Cardiac septum (tissue), 1 donor: ENCODE measurements at regions not wholly inside any gene's neighbourhood (a gene's known extent, or its start where the extent isn't known, plus 50 kb on each side); places are given as distances from the start of the nearest gene placed in this dataset.
"Not testable (repeated sequence)": the region's sequence is repeated elsewhere in the genome, so short reads cannot be mapped to it uniquely, and the experiment has no call there.

Source experiments
- DNase-seq: peaks from one replicate; pipeline ENCODE4 v3.0.0-alpha.2; 2020; ENCODE audit warnings: low spot score
- intact Hi-C: fragments of 100-400 bp; cut with DNase I; formaldehyde crosslinking; loops from one replicate; pipeline ENCODE4 v1.14.0; 2022
- donor health status: DM: no; HTN: no; CAD: no.

- no peak for DNase-seq
- intact Hi-C loops = no loop called here
Measured at GRCh38 chr5:2851895-2852294, 100.4 kb upstream of the IRX2 start.

- intact Hi-C loops = no loop called here
- DNase-seq = no peak
Measured at GRCh38 chr5:2849429-2849828, 98.0 kb upstream of the IRX2 start.

DNA sequence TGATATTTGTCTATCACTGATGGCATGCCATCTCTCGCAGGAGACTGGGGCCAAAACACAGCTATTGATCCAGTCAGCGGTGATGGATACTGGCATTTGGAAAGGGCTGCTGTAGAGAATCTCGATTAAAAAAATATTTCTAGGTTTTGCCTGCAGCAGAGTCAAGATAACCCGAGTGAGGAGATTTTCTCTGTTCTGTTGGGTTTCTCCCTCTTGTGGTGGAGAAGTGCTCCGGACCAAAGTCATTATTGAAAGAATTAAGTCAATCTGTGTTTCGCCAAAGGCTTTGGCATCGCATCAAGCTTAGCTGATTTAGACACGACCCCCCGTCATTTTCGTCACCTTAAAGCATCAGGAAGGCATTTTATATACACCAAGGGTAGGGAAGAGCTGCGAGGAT is 97.1 kb upstream of the IRX2 start:
- no peak for DNase-seq
- intact Hi-C loops = no loop called here

DNA sequence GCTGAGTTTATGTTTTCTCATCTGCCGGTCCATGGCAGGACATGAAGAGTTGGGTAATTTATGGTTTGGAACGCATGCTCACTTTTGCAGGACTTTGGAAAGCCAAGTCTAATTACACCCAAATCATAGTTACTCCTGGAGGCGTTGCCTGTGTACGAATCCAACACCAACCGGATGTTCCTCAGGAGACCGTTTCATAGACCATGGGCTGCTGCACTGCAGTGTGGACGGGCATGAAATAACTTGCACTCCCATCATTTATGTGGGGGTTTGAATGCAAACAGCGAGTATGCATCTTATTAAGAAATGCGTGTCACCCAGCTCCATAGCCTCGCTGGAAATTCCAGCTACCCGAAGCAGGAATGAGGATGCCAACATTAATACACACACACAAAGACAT is 96.1 kb upstream of the IRX2 start:
- DNase-seq = no peak
- intact Hi-C loops = no loop called here

DNA sequence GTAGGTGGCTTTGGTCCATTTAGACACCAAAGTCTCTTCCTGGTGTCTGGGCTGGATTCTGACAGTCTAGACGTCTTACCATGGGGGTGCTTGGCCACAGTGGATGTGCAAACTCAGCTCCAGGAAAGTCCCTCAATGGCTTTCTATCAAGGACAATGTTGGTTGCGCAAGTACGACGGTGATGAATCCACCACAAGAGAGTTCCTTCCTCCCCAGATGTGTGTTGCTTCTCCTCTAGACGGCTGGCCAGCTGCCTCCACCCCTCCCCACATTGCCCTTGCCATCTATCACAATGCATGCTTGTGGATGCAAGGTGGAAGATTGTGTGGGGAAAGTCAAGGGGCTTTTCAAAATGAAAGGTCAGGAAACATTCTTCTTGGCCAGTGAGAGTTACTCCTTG is 89.7 kb upstream of the IRX2 start:
- DNase-seq = no peak
- intact Hi-C loops = no loop called here

GRCh38 chr5:2840372-2840915 is 89.0 kb upstream of the IRX2 start:
- DNase-seq = no peak
- intact Hi-C loops = no loop called here

GRCh38 chr5:2836133-2836532 is 84.7 kb upstream of the IRX2 start:
- intact Hi-C loops = no loop called here

GRCh38 chr5:2833556-2833955 is 82.1 kb upstream of the IRX2 start:
- intact Hi-C loops = no loop called here

More at GRCh38 chr5:2836133-2836532, 84.7 kb upstream of the IRX2 start:
- DNase-seq = no peak

DNA sequence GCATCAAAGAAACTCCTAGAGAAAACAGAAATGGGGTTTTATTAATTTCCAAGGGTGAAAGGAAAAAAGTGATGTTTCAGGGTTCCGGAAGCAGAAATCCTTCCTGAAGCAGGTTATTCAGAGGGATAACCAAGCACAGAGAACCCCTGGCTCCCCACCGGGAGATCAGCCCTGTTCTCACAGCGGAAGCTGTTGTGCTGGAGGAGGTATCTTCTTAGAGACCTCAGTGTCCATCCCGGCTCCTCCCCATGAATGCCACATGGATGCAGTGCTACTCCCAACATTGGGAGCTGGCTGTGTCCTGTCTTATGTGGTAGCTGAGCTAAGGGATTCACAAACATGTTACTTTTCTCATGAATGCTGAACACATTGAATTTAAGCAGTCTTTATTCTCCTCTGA is 80.9 kb upstream of the IRX2 start:
- intact Hi-C loops = no loop called here
- no peak for DNase-seq

More at GRCh38 chr5:2833556-2833955, 82.1 kb upstream of the IRX2 start:
- no peak for DNase-seq

- intact Hi-C loops = no loop called here
- DNase-seq = no peak
Measured at GRCh38 chr5:2829239-2829638, 77.8 kb upstream of the IRX2 start.

DNA sequence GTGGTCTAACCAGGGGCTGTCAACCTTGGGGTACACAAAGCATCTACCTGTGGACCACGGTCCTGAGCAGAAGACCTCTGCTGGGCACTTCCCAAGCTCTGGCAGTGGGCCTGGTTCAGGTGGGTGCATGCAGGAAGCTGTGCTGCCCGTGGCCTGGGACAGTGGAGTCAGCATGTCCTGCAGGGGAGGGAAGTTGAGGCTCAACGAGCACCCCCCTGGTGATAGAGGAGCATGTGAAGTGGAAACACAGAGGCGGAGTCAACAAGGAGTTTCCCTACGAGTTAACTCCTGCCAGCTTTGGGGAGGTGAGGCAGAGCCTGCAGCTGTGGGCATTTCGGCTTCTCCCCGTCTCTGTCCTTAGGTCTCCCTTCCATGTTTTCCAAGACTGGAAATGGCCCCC is 67.5 kb upstream of the IRX2 start:
- no peak for DNase-seq
- intact Hi-C loops = no loop called here

GRCh38 chr5:2817031-2817603 is 65.6 kb upstream of the IRX2 start:
- intact Hi-C loops = no loop called here
- no peak for DNase-seq

DNA sequence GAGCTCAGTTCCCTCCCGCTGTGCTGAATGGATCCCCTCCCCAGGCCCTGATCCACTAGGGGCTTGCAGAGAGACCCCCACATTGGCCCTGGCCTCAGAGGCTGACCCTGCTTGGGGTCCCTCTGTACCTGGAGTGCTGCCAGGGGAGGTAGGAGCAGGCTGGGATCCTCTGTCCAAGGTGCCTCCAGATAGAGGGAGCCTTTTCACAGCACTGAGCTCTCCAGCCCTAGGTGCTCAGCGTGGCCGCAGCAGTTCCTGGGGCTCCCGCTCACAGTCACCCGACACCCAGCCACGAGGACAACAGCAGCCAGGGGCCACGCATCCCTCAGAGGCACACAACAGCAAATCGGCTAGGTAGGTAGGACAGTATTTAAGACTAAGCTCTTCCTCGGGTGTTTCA is 62.2 kb upstream of the IRX2 start:
- intact Hi-C loops = no loop called here
- DNase-seq = no peak

DNA sequence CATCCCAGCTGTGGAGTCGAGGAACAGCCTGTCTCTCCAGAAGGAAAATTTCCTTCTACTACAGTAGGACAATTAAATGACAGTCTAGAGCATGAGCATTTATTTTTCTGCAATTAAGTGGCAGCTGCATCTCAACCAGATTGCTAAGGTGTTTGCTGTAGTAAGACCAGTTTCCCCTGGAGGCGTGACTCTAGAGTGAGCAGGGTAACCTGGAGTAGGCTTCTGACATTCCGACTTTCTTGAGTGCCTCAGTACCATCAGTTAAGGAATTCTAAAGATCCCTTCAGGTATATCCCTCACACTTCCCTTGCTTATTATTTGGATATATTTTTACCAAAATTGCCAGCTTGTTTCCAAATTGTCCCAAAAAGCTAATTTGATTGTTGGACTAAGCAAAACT is 59.2 kb upstream of the IRX2 start:
- no peak for DNase-seq

DNA sequence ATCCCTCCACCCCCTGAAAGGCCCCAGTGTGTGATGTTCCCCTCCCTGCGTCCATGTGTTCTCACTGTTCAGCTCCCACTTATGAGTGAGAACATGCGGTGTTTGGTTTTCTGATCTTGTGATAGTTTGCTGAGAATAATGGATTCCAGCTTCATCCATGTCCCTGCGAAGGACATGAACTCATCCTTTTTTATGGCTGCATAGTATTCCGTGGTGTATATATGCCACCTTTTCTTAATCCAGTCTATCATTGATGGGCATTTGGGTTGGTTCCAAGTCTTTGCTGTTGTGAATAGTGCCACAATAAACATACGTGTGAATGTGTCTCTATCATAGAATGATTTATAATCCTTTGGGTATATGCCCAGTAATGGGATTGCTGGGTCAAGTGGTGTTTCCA is 55.8 kb upstream of the IRX2 start:
- intact Hi-C loops = not testable (repeated sequence)

More for the DNA sequence above, 59.2 kb upstream of the IRX2 start:
- intact Hi-C loops = no loop called here

DNA sequence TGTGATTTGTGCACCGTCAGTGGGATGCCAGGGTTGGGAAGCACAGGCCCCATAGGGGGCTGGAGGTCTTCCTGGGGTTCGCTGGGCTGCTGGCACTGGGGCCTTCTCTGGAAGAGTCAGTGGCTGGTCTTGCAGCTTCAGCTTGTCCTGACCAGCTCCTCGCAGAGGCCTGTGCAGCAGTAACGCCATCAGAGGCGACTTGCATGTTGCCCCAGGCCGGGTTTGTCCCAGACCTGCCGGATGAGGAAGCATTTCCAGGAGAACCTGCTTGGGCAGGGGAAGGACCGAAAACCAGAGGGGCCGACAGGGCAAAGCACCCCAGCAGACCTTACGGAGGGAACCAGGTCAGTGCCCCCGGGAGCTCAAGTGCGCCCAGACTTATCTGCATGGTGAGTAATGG is 54.7 kb upstream of the IRX2 start:
- no peak for DNase-seq
- intact Hi-C loops = no loop called here

More for the DNA sequence above, 55.8 kb upstream of the IRX2 start:
- DNase-seq = not testable (repeated sequence)

DNA sequence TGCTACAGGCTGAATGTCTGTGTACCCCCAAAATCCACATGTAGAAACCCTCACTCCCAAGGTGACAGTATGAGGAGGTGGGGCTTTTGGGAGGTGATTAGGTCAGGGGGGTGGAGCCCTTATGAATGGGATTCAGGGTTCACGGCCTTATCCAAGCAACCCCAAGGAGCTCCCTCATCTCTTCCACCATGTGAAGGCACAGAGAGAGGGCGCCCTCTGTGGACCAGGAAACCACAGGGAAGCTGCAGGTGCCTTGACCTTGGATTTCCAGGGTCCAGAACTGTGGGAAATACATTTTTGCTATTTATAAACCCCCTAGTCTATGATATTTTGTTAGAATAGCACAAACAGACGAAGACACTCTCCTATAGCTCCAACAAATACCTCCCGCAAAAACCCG is 53.6 kb upstream of the IRX2 start:
- no peak for DNase-seq
- intact Hi-C loops = no loop called here

GRCh38 chr5:2803751-2804150 is 52.3 kb upstream of the IRX2 start:
- no peak for DNase-seq

GRCh38 chr5:2802693-2803365 is 51.4 kb upstream of the IRX2 start:
- intact Hi-C loops = no loop called here
- DNase-seq = no peak

More at GRCh38 chr5:2803751-2804150, 52.3 kb upstream of the IRX2 start:
- intact Hi-C loops = no loop called here

DNA sequence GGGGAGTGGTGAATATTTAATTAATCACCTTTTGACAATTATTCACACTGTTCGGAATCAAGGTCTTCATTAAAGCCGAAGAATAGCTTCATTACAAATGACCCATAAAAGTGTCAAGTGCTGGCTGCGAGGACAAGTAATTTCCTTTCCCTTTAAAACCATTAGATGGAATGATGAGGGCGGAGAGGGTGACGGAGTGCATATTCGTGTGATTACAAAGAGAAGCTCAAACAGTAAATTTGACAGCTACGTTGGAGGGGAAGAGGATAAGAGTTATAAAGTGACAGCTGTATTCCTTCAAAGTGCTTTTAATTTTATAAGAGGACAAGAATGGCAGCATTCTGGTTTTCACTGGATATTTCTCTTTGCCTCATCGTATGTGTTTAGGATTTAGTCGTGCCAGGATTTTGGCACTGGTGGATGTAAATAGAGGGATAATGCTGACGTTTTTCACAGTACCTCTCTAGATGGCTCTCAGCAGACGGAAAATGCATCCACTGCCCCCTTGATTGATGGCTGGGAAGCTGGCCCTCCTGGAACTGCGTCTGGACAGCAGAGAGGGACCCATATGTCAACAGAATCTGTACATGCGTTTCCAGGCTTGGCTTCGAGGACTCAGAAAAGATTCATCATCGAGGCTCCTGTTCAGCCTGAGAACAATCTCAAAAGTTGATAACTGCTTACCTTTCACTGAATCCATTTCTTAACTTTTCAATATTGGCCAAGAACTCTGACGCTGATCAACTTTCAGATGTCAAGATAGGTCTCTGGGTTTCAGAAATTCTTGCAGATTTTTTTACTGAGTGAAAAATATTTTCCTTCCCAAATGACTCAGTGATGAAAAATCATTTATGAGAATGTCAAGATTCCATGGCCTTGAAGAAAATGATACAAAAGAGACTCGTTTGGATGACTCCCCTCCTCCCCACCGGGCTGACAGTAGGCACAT is 50.4 kb upstream of the IRX2 start:
- intact Hi-C loops = no loop called here
- no peak for DNase-seq
